ENCODE measurements at regions not wholly inside any gene's neighbourhood (a gene's known extent, or its start where the extent isn't known, plus 50 kb on each side); places are given as distances from the start of the nearest gene placed in this dataset.
"Not testable (repeated sequence)": the region's sequence is repeated elsewhere in the genome, so short reads cannot be mapped to it uniquely, and the experiment has no call there.

DNA sequence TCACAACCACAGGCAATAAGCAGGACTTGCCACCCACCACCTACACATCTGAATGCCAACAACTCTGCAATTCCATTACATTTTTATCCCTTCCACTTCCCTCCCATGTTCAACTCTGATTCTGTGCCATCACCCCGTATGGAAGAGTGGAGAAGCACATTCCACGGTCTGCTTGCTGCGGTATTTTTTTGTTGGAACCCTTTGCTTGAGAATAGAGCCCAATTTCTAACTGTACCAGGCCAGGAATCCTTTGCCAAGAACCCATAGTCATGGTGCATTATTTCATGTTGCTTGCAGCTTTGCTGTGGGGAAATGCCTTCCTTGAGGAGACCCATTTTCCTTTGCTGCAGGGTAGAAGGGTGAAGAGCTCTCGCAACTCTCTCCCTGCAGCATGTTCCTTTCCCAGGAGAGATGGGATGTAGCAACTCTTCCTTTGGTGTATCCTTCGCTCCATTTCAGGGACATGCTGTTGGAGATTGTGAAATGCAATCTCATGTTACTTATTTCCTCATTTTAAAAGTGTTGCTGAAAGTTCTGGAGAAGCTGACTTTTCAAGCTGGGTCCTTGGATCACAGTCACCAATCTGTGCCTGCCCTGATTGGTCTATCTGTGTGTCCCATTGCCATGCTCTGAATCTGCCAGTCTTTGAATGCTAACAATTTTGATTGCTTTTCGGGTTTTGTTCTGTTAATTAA lies 69.8 kb upstream of the STARD13 start:
- TF ChIP-seq CTCF (IDR thresholded peaks at IDR 0.05) = no peak
- DNase-seq (ENCODE audit: low spot score) = no peak
- ATAC-seq (ENCODE audit: low FRiP score) = no peak

GRCh38 chr13:33358076-33358475 lies 72.5 kb upstream of the STARD13 start:
- ATAC-seq (ENCODE audit: low FRiP score); DNase-seq (ENCODE audit: low spot score): not testable (repeated sequence)

DNA sequence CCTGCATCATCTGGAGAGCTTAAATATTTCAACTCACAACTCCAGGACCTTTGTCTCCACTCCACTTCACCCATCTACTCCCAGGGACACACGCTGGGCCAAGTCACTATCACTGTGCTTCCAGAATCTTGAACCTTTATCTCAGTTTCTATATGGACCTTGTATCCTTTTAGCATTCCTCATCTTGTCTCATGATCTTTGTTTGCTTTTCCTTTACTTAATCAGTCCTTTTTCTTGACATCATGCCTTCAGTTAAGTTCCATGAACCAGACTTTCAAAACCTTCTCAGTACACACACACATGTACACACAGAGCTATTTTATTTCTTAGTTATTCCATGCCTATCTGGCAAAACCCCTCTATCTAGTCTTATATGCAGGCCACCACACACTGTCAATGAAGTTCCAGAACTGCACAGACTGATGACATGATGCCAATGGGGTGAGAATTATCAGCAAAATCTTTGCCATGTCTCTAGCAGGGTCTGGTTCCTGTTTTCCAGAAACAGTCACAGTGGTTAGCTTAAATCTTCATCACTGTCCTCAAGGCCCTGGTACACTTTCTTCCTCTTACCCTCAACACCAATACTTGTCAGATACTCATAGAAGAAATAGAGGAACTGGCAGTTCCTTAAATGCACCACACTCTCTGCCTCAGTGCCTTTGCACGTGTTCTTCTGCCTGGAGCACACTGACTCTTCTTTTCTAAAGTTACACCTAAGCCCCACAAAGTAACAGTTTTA lies 77.6 kb upstream of the STARD13 start:
- TF ChIP-seq CTCF (IDR thresholded peaks at IDR 0.05) = no peak
- DNase-seq (ENCODE audit: low spot score) = no peak
- no peak for ATAC-seq (ENCODE audit: low FRiP score)

DNA sequence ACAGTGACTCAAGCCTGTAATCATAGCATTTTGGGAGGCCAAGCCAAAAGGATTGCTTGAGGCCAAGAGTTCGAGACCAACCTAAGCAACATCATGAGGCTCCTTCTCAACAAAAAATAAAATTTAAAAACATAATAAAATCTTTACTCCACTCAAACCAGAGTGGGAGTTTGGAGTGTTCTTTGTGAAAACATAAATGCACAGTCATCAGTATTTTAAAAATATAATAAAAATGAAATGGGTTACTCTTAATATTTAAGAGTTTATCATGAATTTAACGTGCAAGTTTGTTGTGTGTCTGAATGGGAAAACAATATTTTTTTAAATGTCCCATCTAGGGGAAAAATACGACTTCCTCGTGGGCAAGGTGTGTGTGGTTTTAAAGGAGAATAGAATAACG lies 78.6 kb upstream of the STARD13 start:
- no peak for TF ChIP-seq CTCF (IDR thresholded peaks at IDR 0.05)
- ATAC-seq (ENCODE audit: low FRiP score) (no peak), DNase-seq (ENCODE audit: low spot score) (no peak)

- no peak for TF ChIP-seq CTCF (IDR thresholded peaks at IDR 0.05)
- no peak for DNase-seq (ENCODE audit: low spot score)
- ATAC-seq (ENCODE audit: low FRiP score) = no peak
These were observed 81.0 kb upstream of the STARD13 start for GRCh38 chr13:33366469-33367062.

DNA sequence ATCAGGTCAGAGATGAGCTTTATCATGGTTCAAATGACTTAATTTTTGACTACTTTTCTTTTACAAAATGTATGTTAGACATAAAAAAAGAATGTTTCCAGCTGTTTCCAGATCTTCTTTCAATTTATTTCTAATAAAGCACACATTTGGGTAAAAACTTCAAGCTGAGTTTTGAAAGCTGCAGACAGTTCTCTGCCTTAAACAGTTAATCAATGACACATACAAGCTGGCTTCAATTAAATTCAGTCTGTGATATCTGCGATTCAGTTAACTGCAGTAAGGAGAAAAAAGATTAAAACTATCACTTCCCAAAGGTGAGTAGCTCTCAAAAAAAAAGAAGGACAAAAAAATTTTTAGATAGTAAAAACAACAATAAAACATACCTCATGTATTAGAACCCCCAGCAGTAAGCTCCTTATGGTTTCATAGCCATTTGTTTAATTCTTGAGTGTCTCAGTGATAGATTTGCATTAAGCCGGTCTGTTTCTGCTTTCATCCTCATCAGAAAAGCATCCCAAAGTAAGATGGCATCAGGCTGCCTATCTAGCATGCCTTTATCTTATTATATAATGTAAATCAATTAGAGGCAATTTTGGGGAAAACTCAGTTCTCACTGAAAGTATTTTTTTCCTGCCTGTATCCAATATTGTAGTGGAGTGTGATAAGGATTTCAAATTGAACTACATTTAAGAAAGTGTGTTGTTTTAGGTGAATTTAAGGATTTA lies 81.8 kb upstream of the STARD13 start:
- no peak for DNase-seq (ENCODE audit: low spot score)
- no peak for TF ChIP-seq CTCF (IDR thresholded peaks at IDR 0.05)
- ATAC-seq (ENCODE audit: low FRiP score) = no peak

GRCh38 chr13:33367926-33368325 lies 82.4 kb upstream of the STARD13 start:
- TF ChIP-seq CTCF (IDR thresholded peaks at IDR 0.05) = no peak
- no peak for ATAC-seq (ENCODE audit: low FRiP score)

More at GRCh38 chr13:33367926-33368325, 82.4 kb upstream of the STARD13 start:
- DNase-seq (ENCODE audit: low spot score) = no peak

Measured in omental fat pad (tissue), 3 donors.